GM12801 (cell line): ENCODE measurements at regions not wholly inside any gene's neighbourhood (a gene's known extent, or its start where the extent isn't known, plus 50 kb on each side); places are given as distances from the start of the nearest gene placed in this dataset.
A peak's percentile ranks its signal among the peaks of the same experiment; 100 is the strongest.

Source experiments
- CTCF ChIP-seq: IDR thresholded peaks from one replicate; pipeline ENCODE4 v1.5.1; 2011; ENCODE audit warnings: control low read depth; ENCODE audit not compliant: insufficient read length; ENCODE audit errors: extremely low read depth

- no peak for TF ChIP-seq CTCF
These were observed 120.1 kb downstream of the ASCL4 start for GRCh38 chr12:107894589-107894988.

GRCh38 chr12:107895966-107896365 lies 121.5 kb downstream of the ASCL4 start:
- no peak for TF ChIP-seq CTCF

GRCh38 chr12:107900588-107900987 lies 126.1 kb downstream of the ASCL4 start:
- no peak for TF ChIP-seq CTCF

- no peak for TF ChIP-seq CTCF
These were observed 129.0 kb downstream of the ASCL4 start for GRCh38 chr12:107903341-107904061.

- no peak for TF ChIP-seq CTCF
These were observed 132.2 kb downstream of the ASCL4 start for GRCh38 chr12:107906707-107907106.

- peak; percentile 46 for TF ChIP-seq CTCF
These were observed 138.0 kb downstream of the ASCL4 start for GRCh38 chr12:107912421-107913004.

GRCh38 chr12:107914460-107914977 lies 140.0 kb downstream of the ASCL4 start:
- TF ChIP-seq CTCF = no peak
